ENCODE measurements at regions not wholly inside any gene's neighbourhood (a gene's known extent, or its start where the extent isn't known, plus 50 kb on each side); places are given as distances from the start of the nearest gene placed in this dataset.

GRCh38 chr7:124550036-124550435 lies 215.6 kb downstream of the GPR37 start:
- Mint-ChIP-seq H3K9me3 (no peaks in the 10 kb centered on the region), H3K27me3 (ENCODE audit: low read depth) (no peaks in the 10 kb centered on the region), H3K27ac (no peak overlapping the region), H3K36me3 (ENCODE audit: insufficient read depth in 1 of 3, low read depth in 3 of 3) (no peaks in the 10 kb centered on the region), H3K4me1 (peaks cover 5 to 9% of the 10 kb centered on the region in 2 experiments; a peak in 3 of 4 replicates), H3K4me3 (no peak overlapping the region)
- Histone ChIP-seq H3K27ac (ENCODE audit: insufficient read length, low read depth, low read length) (no peak overlapping the region), H2AK5ac (ENCODE audit: insufficient read length, low read length) (no peak overlapping the region), H2BK5ac (ENCODE audit: insufficient read length, low read length) (no peak overlapping the region), H3K4me1 (ENCODE audit: insufficient read depth, low read length) (no peaks in the 10 kb centered on the region), H3K23me2 (ENCODE audit: insufficient read length, low read depth, low read length, poor library complexity, severe bottlenecking) (no peaks in the 10 kb centered on the region), H3K27me3 (ENCODE audit: insufficient read depth, low read length) (no peaks in the 10 kb centered on the region), H3K56ac (ENCODE audit: insufficient read length, low read depth, low read length) (no peak overlapping the region), H2BK15ac (ENCODE audit: low read depth, low read length) (no peak overlapping the region), H3K9me3 (ENCODE audit: control insufficient read depth, low read depth, low read length) (no peaks in the 10 kb centered on the region), H4K8ac (replicated peaks; ENCODE audit: insufficient read length, low read depth, low read length) (no peak overlapping the region), H3K9ac (ENCODE audit: extremely low read depth, insufficient read length, low read length) (no peak overlapping the region), H2BK120ac (ENCODE audit: low read depth, low read length, poor library complexity, severe bottlenecking) (no peak overlapping the region), H4K5ac (ENCODE audit: insufficient read length, low read depth, low read length) (no peak overlapping the region), H3K4me2 (ENCODE audit: insufficient read depth, insufficient read length, low read length) (no peak overlapping the region), H4K20me1 (ENCODE audit: control insufficient read depth, insufficient read depth, insufficient read length) (no peaks in the 10 kb centered on the region), H3K79me1 (ENCODE audit: insufficient read depth, low read depth, low read length, poor library complexity, severe bottlenecking) (no peaks in the 10 kb centered on the region), H2BK12ac (ENCODE audit: insufficient read length, low read depth, low read length) (no peak overlapping the region), H2AFZ (ENCODE audit: low read length) (no peak overlapping the region), H3T11ph (ENCODE audit: low read length) (no peak overlapping the region), H4K91ac (ENCODE audit: insufficient read length, low read depth, low read length) (no peak overlapping the region), H3K14ac (ENCODE audit: insufficient read depth, low read length) (no peak overlapping the region), H3K4ac (ENCODE audit: low read depth, low read length) (no peak overlapping the region), H2BK20ac (ENCODE audit: low read depth, low read length, poor library complexity, severe bottlenecking) (no peak overlapping the region), H3K18ac (ENCODE audit: insufficient read length, low read depth, low read length) (no peak overlapping the region), H3K23ac (ENCODE audit: insufficient read length, low read depth, low read length) (no peak overlapping the region), H3K79me2 (ENCODE audit: insufficient read depth, low read length) (no peaks in the 10 kb centered on the region)
- DNase-seq, result no peak
- TF ChIP-seq CTCF (conservative IDR thresholded peaks at IDR 0.05), result no peak
- whole genome bisulfite sequencing (ENCODE audit: extremely low coverage, insufficient read length, low lambda C conversion rate), result no CpG with 5 or more reads among the region's 1 CpG

All from H9 (cell line).